ENCODE measurements at regions not wholly inside any gene's neighbourhood (a gene's known extent, or its start where the extent isn't known, plus 50 kb on each side); places are given as distances from the start of the nearest gene placed in this dataset.

- TF ChIP-seq CTCF (IDR thresholded peaks at IDR 0.05; ENCODE audit: low read depth, low read length, missing input control), result no peak
- TF ChIP-seq ATF3 (IDR thresholded peaks at IDR 0.05), result no peak
- no peak for TF ChIP-seq RXRA (IDR thresholded peaks at IDR 0.05)
- TF ChIP-seq YY1 (IDR thresholded peaks at IDR 0.05), result no peak
- no peak for TF ChIP-seq RAD21 (IDR thresholded peaks at IDR 0.05)
- no peak for TF ChIP-seq MAX (IDR thresholded peaks at IDR 0.05)
- TF ChIP-seq EGR1 (IDR thresholded peaks at IDR 0.05; ENCODE audit: low read depth in 2 of 2), result no peak
- TF ChIP-seq REST (IDR thresholded peaks at IDR 0.05), result no peak
- TF ChIP-seq TAF1 (conservative IDR thresholded peaks at IDR 0.05), result no peak
- no peak for TF ChIP-seq JUND (IDR thresholded peaks at IDR 0.05)
- TF ChIP-seq ZBTB33 (IDR thresholded peaks at IDR 0.05), result no peak
- no peak for TF ChIP-seq SP1 (IDR thresholded peaks at IDR 0.05)
- no peak for TF ChIP-seq GABPA (IDR thresholded peaks at IDR 0.05 in 1 of 2, conservative IDR thresholded peaks at IDR 0.05 in 1 of 2)
Measured at GRCh38 chr3:187920913-187921312, 175.6 kb upstream of the BCL6 start.

All from liver (tissue), 3 donors.